MM.1S (cell line): ENCODE measurements at regions not wholly inside any gene's neighbourhood (a gene's known extent, or its start where the extent isn't known, plus 50 kb on each side); places are given as distances from the start of the nearest gene placed in this dataset.

Source experiments
- CTCF ChIP-seq: fragments of 300-600 bp; sonication (generic); IDR thresholded peaks from 2 replicates; pipeline ENCODE4 v1.5.1; 2016; ENCODE audit warnings: antibody characterized with exemption, low read length, mixed read lengths
- EZH2 ChIP-seq: fragments of 300-600 bp; sonication (generic); optimal IDR thresholded peaks from 2 replicates; pipeline ENCODE3; 2017; ENCODE audit warnings: low read depth, mild to moderate bottlenecking, antibody characterized with exemption, low read length, mixed read lengths
- EZH2phosphoT487 ChIP-seq: fragments of 300-600 bp; sonication (generic); IDR thresholded peaks from 2 replicates; pipeline ENCODE4 v1.6.1; 2018; ENCODE audit warnings: antibody characterized with exemption, low read length

DNA sequence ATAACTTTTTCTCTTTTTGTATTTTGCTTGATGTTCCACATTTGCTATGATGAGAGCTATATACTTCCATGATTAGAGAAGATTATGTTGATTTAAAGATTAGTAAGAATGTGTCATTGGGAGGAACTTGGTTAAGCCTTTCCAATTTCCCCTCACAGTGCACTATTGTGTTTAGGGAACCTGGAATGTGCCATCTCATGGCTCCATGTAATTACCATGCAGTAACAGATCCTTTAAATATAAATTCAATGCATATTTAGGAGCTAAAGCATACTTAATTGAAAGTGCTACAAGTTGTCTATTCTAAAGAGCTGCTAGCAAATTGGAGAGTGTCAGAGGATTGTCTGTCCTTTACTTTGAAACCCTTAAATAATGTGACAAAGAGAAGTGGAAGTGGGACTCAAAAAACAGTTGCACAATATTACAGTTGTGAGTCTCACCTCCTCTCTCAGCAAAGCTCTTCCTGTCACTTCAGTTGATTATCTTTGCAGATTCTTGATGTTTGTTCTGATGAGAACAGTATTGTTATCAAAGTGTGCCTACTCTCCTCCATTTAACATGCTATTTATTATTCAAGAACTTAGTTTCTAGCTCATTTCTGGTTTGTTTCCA lies 1162.7 kb upstream of the ZEB2 start:
- TF ChIP-seq EZH2phosphoT487 (no peak), CTCF (no peak), EZH2 (no peak)
